ENCODE measurements at regions not wholly inside any gene's neighbourhood (a gene's known extent, or its start where the extent isn't known, plus 50 kb on each side); places are given as distances from the start of the nearest gene placed in this dataset.

DNA sequence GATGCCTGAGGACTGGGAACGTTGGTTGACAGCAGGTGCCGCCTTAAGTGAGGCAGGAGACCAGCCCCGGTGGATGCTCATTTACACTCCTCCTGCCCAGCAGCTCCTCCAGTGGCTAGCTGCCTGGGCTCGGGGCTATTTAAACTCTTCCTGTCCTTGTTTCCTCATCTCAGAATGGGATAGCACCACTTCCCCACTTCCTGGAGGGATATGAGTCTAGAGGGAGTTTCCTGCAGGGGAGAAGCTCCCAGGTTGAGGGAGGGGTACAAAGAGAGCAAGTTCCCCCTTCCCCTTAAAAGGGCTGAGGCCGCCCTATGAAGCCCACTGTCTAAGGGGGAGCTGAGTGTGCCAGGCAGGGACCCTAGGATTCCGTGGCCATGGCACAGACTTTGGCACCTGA is 311.2 kb downstream of the AACS start:
- no peak for DNase-seq

DNA sequence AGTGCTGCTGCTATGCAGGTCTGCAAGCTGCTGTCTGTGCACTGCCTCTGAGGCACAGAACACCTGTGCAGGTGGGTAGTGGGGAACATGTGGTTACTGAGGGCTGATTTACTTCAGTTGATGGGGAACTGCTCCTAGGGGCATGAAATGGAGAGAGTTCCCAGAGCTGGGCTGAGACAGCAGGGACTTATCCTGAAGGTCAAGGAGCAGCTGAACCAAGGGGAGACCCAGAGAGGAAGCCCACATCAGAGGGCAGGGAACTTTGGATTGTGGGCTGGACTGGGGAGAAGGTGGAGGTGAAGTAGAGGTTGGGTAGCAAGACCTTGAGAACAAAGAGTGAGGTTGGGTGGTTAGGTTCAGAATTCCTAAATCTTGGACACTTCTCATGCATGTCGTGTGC is 311.9 kb downstream of the AACS start:
- DNase-seq, result no peak

DNA sequence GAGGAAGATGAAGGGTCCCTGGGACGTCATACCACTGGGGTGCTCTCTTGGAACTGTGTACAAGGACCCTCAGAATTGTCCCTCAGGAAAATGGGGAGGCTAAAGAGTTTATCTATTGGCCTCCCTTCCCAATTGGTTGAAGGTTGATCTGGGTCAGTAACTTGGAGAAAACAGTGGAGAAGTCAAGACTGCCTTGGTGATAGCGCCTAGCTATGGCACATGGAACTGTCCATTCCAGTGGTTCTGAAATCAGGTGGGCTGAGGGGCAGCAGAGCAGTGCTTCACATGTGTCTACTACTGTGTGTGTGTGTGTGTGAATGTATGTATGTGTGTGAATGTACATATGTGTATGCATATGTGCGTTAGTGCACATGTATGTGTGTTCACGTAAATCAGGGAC is 316.1 kb downstream of the AACS start:
- no peak for DNase-seq

DNA sequence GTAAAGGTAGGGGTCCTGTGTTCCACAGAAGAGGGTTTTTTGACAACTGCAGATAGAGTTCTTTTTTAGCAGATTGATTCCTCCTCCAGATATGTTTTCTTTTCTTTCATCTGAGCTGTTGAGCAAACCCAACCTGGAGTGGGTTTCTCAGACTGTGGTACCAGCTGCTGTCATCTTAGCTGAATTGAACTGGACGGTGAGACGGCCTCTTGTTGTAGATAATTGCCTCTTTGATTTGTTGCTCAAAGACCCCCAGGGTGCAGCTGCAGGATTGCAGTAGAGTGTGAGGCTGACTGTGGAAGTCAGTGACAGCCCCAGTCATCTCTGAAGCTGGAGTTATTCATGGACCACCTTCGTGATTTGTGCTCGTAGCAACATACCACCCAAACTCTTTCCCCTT is 317.7 kb downstream of the AACS start:
- DNase-seq, result no peak

DNA sequence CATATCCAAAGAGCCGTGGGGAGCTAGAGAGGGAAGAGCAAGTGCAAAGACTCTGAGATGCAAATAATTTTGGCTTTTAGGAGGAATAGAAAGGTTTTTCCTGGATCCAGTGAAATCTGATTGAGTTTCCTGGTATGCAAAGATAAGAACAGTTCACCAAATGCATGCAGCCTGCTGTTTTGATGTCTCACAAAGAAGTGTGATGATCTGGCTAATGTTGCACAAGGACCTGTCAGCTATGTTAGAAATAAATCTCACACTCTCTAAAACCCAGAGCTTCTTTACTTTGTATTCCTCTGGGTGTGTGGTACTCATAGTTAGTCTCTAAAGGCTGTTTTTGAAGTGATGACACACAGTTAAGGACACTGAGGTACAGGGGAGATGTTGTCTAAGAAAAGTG is 321.4 kb downstream of the AACS start:
- DNase-seq, result no peak

DNA sequence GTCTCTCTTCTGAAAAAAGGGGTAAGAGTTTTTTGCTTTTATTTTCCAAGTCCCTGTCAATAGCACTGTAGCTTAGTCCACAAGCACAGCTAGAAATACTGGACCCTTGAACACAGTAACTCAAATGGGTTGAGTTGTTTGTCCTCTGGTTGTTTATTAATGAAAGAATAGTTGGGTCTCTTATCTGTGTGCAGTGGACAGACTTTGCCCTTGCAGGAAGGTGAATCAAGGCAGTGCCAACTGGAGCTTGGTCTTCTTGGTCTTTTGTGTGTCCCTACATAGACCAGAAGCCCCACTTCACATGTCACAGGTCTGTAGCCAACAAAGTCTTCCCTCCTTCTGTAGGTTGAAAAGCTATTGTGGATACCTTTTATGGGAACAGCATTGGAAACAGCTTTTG is 322.0 kb downstream of the AACS start:
- no peak for DNase-seq

DNA sequence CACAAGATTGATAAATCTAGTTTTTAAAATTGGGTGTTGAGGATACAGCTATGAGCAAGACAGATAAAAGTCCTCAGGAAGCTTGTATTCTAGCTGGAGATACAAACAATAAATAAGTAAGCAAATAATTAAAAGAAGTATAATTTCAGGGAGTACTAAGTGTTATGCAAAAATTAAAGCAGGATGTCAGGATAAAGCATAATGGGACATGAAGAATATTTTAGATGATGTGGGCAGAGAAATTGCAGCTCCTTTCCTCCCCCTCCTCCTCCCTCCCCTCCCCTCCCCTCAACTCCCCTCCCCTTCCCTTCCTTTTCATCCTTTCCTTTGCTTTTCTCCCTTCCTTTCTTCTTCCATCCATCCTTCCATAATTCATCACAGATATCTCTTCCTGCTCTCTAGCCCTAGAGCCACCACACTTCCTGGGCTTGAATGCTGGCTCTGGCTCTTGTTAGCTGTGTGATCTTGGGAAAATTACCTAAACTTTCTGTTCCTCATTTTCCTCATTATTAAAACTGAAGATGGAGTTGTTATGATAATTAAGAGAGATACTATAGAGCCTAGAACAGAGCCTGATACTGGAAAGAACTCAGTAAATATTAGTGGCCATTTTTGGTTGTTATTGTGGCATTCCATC is 323.9 kb downstream of the AACS start:
- no peak for DNase-seq

DNA sequence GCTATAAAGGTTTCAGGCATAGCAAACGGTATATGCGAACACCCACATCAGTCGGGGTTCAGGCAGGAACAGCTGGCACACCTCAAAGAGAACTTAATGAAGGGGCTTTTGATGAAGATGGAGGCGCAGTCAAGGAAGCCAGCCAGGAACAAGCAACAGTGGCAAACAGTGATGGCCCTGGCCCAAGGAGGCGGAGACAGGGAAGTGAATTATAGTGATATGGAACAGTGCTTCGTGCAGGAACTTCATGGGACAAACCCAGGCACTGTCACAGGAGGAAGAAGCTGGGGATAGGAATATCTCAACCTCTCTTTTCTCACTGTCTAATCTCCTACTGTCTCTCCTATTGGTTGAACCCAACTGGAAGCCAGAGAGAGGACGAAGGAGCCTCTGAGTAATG is 328.3 kb downstream of the AACS start:
- no peak for DNase-seq

DNA sequence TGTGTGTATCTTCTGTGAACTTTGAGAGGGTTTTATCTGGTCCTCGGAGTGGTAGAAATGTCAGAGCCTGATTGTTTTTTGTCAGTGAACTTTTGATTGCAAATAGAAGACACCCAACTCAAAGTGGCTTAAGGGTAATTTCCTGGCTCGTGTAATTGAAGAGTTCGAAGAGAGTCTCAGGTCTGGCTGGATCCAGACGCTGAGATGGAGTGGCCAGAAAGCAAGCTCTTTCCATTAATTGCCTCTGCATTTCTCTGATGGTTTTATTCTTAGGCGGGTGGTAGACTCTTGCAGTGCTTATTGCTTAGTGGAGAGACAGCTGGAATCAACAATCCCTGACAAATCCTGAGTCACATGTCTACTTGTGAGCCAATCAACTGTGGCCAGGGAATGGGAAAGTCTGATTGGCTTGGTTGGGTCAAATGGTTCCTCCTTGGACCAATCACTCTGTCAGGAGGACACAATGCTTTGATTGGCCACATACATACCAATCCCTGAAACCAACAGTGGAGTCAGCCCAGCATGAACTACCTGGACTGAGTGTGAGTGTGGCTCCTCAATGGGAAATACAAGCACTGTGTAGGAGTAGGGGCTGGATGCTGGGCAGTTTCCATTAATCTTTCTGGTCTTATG is 330.5 kb downstream of the AACS start:
- no peak for DNase-seq

DNA sequence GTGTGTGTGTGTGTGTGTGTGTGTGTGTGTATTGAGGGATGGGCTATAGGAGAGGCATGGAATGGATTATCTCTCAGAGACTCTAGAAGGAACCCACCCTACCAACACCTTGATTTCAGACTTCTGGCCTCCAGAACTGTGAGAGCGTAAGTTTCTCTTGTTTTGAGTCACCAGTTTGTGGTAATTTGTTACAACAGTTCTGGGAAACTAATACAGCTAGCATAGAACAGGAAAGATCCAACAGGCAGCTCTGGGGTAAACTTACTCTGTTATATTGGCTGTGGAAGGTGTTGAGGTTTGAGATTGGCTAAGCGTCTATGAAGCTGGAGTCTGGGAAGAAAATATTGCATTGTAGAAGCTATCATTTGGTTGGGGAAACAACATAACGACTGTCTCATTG is 334.3 kb downstream of the AACS start:
- DNase-seq, result no peak

DNA sequence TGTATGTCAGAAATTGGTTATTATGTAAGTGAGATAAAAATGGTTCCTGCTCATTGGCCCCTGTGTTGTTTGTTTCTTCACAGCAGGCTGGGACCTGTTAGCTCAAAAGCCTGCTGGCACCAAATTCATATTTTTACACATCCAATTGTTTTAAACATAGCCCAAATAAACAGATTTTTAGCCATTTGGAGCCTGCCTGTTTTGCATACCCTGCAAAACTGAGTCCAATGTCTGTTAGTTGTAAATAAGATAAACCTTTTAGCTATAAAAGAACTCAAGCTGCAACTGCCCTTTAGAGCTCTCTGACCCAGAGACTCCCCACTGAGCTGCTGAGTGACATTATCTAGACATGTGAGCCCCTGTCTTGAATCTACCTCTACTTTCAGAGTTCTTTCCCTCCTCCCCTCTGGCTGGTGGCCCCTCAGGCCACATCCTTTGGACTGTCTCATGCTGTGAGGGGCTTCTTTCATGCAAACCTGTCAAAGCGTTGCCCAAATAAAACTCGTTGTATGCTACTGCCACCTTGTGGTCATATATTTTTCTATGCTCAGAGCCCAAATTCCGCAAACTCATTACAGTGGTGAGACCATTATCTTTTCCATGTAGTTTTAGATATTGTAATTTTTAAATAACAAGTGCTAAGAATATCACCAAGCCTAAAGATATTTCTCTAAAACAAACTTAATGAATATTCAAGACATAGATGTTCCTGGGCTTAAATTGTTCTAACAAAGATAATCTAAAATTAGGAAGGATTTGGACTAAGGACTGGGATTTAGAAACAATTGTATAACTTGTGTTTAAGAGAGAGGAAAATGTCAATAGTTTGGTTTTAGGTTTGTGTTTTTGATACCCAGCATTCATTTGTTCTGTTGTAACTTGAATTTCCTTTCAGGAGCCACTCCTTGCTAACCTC is 337.9 kb downstream of the AACS start:
- DNase-seq, result no peak

DNA sequence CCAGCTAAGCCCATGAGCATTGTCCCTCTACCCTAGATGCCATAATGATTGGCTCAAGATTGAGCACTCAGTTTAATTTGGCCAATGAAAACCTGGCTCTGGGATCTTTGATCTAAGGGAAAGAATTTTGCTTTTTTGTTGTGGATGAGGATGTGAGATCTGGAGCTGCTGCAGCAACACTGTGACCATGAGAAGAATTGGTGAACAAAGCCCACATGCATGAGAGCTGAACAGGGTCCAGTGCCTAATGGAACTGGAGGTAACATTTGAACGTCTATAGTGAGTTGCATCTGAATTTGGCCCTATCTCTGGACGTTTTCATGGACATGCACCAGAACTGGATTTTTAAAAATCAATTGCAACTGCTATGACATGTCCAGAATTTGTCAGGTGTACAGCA is 338.6 kb downstream of the AACS start:
- no peak for DNase-seq

DNA sequence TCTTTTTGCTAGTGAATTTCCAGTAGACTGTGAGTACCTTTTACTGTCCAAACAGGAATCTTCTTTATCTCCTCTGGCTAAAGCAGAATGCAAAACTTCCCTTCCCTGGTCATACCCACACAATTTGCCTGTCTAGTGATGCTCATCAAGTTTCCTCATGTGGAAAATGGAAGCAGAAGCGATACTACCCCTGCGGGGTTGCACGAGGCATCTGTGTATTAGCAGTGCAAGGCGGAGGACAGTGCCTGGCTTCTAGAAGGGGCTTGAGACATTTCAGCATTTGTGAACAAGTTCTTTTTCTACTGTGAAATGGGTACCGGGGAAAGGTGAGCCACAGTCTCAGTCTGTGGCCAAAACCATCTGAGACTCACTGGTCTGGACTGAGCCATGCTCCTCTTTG is 340.9 kb downstream of the AACS start:
- no peak for DNase-seq

DNA sequence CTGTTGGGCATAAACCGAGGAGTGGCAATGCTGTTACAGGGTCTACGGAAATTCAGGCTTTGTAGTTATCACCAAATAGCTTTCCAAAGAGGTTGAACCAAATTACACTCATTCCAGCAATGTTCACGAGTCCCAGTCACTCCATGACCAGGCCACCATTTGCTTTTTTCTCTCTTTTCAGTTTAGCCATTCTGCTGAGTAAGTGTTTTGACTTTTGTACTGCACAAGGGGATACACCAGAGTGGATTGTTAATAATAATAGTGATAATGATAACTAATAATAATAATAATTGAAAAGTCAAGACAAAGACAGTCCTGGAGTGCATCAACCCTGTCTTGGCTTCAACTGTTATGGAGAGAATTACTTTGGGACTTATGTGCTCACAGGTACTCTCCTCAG is 343.5 kb downstream of the AACS start:
- DNase-seq, result no peak

DNA sequence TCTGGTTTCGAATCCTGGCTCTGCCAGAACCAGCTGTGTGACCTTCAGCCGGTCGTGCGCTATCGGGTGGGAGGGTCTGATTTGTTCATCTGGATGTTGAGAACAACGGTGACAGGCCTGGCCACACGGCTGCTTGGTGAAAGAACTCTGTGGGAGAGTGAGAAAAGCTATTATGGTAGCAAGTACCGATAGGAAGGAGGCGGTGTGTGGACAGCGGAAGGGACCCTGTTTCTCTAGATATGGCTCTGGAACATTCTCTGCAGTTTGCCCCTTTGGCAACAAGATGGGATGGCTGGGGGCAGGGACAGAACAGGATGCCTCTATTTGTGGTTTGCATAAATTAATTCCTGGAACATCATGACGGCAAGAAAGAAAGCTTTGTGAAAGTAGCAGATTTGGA is 347.3 kb downstream of the AACS start:
- DNase-seq, result no peak

DNA sequence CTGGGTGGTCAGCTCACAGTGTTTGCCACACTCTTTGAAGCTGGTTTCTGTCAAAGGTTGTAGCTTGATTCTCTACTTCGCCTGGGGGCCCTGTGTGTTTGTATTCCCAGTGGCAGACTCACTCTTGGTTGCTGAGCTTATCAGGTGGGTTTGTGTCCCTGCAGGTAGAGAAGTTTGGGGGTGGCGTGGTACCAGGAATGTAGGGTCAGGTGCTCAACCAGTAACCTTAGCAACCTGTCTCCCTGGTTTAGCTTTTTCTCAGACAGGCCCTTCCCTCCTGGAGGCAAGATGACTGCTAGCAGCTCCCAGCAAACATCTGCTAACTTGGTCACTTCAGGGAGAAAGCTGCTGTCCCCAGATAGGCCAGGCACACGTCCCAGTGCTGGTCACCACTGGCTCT is 352.2 kb downstream of the AACS start:
- no peak for DNase-seq

DNA sequence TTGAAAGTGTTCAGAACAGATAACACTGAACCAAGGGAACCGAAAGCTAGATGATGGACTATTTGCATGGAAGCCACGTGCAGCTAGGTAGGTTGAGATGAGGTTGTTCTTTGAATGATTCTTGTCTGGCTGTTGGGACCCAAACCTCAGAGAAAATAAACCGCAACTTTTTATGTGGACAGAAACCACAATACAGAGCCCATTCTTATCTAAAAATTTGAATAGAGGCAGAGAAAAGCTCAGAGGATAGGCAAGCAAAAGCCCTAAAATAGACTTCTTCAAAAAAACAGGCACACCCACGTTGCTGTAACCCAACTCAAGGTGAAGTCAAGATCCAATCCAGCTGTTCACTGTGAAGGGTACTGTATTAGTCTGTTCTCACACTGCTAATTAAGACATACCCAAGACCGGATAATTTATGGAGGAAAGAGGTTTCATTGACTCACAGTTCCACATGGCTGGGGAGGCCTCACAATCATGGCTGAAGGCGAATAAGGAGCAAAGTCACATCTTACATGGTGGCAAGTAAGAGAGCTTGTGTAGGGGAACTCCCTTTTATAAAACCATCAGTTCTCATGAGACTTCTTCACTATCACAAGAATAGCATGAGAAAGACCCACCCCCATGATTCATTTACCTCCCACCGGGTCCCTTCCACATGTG is 353.8 kb downstream of the AACS start:
- no peak for DNase-seq

DNA sequence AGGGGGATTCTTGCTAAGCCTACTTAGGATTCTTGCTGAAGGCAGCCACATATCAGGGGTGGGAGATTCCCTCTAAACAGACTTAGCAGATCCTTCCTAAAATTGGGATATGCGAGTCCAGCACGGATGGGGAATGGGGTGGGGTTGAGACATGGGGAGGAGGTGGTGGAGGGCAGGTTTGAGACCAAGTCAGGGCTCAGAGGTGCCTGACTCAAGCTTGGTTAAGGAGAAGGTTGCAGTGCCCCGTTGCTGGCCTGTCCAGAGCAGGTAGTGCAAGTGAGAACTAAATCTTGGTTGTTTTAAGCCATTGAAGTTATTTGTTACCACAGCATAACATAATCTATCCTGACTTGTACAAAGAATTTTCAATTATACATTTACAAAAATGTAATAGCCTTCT is 359.7 kb downstream of the AACS start:
- DNase-seq, result no peak

DNA sequence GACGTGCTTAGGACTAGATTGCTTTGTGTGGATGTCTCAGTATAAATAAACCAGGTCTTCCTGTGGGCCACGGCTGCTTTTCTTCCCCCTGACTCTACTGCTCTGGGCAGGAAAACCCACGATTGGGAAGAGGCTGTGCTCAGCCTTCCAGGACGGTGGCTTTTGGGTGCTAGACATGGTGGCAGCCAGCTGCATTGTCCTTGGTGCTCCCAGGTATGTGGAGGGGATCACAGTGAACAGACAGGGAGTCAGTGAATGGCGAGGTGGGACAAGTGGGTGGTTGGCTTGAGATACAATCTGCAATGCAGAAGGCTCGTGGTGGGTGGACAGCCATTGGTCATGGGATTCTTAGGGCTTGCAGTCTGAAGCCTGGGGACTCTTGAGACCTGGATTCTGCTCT is 366.3 kb downstream of the AACS start:
- DNase-seq, result no peak

DNA sequence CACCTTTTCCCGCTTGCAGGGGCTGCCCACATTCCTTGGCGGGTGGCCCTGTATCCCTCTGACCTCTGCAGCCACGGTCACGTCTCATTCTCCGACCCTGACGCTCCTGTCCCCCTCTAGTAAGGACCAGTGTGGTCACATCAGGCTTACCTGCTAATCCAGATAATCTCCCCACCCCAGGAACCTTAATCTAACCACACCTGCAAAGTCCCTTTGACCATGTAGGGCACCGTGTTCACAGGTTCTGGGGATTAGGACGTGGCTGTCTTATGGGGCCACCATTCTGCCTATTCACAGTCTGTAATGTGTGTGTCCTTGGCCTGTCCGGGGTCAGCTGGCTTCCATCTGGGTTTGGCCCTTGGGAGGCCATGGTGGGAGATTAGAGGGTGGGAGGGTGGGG is 368.9 kb downstream of the AACS start:
- DNase-seq, result no peak

DNA sequence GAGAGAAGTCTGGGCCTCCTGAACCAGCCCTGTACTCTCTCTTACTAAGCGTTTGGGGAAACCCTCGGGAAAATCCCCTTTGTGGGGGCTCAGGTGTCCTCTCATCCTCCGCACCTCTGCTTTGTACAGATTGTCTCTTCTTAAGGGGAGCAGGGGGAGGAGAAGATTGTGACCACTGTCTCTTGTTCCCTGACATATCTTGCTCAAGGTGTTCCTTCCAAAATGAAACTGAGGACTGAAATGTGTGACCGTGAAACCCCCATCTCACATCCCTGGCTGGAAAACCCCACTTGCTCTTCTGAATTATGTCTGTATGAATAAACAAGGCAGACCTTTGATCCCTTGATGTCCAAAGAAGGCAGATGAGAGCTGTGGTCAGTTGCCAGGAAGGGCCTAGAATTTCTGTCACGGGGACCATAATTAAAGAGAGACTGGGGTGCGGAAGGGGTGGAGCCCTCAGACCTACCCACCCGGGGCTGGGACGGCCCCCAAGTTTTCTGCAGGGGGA is 369.8 kb downstream of the AACS start:
- no peak for DNase-seq

DNA sequence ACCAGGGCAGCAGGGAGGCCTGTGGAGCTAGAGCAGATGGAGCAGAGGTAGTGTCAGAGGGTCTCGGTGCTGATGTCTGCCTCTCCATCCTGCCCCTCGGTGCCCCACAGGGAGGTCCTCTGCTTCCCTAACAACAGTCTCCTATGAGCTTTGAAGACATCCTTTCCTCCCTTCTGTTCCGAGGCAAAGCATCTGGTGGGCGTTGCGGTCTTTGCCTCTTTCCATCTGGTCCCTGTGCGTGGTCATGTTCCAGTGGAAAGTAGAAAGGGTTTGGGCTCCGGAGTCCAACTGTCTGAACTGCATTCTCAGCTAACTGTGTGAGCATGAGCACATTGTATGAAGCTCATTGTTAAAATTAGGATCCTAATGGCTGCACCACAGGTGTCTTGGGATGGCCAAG is 370.6 kb downstream of the AACS start:
- no peak for DNase-seq

DNA sequence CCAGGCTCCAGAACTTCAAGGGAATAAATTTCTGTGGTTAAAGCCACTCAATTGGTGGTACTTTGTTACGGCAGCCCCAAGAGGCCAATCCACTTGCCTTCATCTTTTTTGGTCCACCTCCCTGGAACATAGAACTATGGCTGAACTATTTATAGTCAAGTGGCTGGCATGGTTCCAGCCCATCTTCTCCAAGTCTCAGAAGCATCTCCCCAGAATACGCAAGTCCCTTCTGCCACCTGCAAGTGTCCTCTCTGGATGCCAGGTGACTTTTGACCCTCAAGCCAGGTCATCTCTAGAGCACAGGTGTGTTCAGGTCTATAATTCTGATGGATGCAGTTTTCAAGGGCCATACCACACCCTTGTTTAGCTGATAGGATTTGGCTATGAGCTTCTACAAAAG is 371.5 kb downstream of the AACS start:
- no peak for DNase-seq

DNA sequence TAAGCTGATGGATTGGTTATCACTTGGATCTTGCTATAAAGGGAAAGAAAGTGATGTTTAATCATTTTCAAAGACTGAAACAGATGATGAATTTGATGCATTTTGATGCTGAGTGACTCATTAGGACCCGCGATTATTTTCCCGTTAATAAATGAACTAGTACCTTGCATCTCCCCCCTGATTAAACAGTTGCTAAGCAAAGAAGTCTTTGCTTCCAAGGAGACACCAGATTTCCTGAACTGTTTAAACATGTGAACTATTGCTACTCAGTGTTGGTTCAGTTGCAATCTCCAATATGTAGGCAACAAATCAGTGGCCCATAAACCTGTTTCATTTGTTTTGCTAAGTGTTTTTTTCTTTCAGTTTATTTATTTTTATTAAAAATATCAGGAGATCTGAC is 375.2 kb downstream of the AACS start:
- DNase-seq, result no peak
